ENCODE measurements at regions not wholly inside any gene's neighbourhood (a gene's known extent, or its start where the extent isn't known, plus 50 kb on each side); places are given as distances from the start of the nearest gene placed in this dataset.
"Not testable (repeated sequence)": the region's sequence is repeated elsewhere in the genome, so short reads cannot be mapped to it uniquely, and the experiment has no call there.

DNA sequence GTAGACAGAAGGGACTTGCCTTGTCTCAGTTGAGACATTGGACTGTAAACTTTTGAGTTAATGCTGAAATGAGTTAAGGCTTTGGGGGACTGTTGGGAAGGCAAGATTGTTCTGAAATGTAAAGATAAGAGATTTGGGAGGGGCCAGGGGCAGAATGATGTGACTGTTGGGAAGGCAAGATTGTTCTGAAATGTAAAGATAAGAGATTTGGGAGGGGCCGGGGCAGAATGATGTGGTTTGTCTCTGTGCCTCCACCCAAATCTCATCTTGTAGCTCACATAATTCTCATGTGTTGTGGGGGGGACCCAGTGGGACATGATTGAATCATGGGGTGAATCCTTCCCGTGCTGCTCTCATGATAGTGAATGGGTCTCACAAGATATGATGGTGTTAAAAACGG lies 1217.1 kb downstream of the GALC start:
- DNase-seq: not testable (repeated sequence)

DNA sequence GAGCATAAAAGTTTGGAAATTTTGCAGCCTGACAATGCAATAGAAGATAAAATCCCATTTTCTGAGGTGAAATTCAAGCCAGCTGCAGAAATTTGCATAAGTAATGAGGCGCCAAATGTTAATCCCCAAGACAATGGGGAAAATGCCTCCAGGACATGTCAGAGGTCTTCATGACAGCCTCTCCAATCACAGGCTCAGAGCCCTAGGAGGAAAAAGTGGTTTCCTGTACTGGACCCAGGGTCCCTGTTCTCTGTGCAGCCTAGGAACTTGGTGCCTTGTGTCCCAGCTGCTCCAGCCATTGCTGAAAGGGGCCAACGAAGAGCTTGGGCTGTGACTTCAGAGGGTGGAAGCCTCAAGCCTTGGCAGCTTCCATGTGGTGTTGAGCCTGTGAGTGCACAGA lies 1218.1 kb downstream of the GALC start:
- no peak for DNase-seq

DNA sequence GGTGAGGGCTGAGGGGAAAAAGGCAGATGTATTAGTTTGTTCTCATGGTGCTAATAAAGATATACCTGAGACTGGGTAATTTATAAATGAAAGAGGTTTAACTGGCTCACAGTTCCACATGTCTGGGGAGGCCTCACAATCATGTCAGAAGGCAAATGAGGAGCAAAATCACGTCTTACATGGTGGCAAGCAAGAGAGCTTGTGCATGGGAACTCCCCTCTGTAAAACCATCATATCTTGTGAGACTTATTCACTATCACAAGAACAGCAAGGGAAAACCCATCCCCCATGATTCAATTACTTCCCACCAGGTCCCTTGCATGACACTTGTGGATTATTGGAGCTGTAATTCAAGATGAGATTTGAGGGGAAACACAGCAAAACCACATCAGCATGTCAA lies 1220.9 kb downstream of the GALC start:
- DNase-seq: no peak

DNA sequence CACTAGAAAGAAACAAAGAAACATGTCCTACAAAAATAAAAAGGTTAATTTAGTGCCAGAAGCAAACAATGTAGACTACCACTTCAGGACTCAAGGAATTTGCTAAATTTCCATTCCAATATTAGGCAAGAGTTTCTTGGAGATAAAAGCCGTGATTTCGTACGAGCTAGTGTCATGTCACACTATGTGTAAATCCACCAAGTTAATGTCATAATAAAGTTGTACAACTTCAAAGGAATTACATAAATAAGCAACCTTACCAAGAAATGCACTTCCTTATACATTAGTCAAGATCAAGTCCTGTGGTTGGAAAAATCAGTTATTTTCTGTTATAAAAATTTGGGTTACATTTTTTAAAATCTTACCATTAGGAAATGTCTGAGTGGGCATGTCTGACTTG lies 1222.8 kb downstream of the GALC start:
- no peak for DNase-seq

DNA sequence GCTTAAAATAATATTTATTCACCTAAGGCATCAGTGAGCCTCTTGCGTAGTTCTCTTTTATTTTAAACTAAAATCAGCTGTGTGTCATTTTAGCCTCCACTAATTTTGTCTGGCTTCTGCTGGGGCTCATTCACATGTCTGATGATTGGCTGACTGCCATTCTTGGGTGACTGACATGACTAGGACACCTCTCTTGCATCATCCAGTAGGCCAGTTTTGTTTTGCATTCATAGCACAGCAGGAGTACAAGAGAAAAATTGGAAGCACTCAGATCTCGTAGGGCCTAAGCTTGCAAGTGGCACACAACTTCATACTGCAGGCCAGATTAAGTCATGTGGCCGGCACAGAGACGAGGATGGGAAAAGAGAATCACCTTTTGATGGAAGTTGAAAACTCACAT lies 1226.5 kb downstream of the GALC start:
- DNase-seq: peak; percentile 48

DNA sequence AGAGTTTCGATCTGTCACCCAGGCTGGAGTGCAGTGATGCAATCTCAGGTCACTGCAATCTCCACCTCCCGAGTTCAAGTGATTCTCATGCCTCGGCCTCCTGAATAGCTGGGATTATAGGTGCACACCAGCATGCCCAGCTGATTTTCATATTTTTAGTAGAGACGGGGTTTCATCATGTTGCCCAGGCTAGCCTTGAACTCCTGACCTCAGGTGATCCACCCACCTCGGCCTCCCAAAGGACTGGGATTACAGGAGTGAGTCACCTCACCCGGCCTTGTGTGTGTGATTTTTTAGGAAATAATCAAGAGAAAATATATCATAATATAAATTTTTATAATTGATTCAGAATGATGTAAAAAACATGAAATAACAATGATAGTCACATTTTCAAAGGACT lies 1231.4 kb downstream of the GALC start:
- DNase-seq: no peak

DNA sequence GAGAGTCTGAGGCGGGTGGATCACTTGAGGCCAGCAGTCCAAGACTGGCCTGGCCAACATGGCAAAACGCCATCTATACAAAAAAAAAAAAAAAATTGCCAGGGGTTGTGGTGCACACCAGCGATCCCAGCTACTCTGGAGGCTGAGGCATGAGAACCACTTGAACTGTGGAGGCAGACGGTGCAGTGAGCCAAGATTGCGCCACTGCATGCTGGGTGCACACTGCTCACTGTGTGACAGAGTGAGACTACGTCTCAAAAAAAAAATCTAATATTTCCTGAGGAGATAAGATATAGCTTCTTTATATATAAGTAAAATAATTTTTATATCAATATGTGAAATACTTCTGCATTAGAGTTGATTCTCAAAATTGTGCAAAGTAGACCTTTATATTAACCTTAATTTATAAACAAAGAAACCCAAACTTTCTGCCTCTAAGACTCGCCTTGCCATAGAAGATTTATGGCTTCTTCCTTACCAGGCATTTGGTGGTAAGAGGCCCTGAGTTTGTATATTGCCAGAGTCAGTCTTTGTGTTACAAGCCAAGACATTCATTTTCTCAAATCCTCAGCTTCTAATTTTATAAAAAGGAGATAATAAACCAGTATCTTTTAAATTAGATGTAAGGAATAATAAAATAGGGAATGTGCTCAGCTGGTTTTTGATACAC lies 1226.7 kb downstream of the FLRT2 start:
- DNase-seq: no peak

DNA sequence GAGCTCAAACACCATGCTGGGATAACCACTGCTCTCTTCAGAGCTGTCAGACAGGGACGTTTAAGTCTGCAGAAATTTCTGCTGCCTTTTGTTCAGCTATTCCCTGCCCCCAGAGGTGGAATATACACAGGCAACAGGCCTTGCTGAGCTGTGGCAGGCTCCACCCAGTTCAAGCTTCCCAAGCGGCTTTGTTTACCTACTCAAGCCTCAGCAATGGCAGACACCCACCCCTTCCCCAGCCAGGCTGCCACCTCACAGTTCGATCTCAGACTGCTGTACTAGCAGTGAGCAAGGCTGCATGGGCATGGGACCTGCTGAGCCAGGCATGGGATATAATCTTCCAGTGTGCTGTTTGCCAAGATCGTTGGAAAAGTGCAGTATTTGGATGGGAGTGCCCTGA lies 1220.5 kb downstream of the FLRT2 start:
- DNase-seq: not testable (repeated sequence)

DNA sequence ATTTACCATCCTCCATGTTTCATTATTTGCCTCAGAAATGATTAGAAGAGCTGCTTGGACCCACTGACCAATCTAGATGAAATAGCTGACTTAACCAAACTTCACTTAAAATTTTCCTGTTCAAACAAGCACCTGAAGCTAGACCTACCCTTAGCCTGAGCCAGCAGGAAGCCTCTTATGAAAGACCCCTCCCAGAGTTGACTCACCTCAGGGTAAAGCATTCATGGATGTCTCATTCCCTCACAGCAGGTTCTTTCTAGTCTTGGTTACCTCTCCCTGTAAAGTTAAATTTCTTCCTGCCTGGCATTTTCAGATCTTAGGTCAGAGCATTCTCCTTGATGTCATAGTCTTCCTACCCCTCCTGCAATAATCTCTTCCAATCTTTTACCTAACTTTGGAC lies 1209.8 kb downstream of the FLRT2 start:
- no peak for DNase-seq

DNA sequence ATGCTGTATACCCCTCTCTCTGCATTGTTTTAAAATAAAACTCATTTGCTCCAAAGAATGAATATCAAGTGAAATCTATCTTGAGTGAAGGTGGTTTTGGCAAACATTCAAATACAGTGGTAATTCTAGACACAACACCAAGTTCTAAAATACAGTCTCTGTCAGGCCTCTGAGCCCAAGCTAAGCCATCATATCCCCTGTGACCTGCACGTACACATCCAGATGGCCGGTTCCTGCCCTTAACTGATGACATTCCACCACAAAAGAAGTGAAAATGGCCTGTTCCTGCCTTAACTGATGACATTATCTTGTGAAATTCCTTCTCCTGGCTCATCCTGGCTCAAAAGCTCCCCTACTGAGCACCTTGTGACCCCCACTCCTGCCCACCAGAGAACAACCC lies 1201.5 kb downstream of the FLRT2 start:
- DNase-seq: not testable (repeated sequence)

DNA sequence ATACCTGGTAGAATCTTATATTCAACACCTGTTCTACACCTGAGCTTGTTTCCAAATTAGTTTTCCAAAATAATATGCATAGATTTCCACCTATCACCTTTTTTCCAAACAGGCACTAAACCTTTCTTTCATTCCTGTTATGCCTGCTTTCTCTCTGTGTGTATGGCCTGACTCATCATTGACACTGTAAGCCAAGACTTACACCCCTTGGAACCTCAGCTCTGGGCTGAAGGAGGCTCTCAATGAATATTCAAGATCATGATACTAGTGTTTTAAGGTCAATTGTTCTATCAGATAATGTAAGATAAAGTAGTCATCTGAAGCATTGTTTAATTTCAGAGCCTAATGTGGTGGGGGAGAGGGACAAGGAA lies 1193.3 kb downstream of the FLRT2 start:
- no peak for DNase-seq

DNA sequence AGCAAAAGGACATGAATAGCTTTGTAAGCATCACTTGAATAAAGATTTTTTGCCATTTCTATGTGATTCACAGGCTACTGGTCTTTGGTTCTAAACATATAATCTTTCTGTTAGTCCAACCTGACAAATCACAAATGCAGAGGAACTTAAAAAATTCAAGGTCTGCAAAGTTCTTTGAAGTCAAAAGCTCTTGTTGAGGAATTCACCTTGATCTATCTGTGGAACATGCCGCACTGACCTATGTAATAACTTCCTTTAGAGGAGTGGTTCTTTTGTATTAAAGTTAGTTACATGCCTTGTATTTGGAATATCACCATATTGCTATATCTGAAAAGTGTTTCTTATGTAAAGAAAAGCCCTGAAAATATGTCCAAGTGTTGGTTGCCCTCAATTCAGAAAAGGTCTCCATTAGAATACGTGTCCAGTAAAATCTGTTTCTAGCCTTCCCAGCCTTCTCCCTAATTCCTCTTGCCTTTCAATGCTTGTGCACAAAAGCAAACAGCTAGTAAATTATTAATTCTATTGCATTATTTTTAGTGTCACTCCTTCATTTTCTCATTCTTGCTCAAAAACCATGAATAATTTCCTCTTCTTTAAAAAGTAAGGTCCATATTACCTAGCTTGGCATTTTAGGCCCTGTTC lies 1192.8 kb downstream of the FLRT2 start:
- no peak for DNase-seq

DNA sequence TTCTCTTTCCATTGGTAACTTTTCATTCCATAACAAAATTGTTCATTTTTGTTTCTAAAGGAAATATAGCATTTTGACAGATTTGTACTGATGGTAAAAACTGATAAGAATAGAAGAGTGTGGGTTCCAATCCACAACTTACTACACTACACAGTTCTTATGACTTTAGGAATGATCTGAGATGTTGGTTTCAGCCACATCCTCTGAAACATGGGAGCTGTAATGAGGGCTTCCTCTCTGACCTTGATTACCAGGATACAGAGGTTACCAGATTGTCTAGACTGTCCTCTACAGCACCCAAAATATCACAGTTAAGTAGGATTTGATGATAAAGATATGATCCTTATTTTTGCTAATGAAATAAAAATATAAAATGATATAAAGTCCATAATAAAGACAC lies 1184.6 kb downstream of the FLRT2 start:
- DNase-seq: no peak

DNA sequence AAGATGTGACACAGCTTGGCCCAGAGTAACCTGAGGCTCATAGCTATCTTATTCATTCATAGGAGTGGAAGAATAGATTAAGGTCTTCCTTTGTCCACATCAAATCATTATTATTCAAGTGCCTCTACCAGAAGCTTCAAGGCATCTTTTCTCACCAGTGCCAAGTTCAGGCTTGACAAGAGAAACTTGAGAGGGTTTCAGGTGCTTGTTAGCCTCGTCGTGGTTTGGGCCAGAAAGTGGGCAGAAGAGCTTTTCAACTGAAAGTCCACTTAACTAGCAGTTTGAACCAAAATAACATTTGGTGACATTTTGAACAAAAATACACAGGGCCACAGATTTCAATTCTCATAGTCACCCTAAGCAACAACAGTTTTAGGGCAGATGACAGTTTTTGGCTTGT lies 1184.2 kb downstream of the FLRT2 start:
- DNase-seq: no peak

DNA sequence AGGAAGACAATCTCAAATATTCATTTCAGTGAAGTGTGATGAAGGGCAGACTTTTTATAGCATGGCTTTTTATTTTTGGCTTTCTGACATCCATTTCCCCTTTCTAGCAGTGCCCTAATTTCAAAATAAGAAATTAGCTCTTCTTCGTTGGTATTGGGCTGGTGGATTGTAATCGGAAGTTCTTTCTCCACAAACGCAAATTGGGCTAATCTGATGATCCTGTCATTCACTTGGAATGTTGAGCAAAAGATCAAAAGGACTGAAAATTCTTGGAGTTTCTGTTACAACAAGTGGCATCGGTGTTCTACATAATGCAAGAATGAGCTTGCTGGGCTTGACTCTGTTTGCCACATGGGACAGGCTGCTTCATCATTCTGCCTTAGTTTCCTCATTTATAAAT lies 1182.8 kb downstream of the FLRT2 start:
- no peak for DNase-seq

DNA sequence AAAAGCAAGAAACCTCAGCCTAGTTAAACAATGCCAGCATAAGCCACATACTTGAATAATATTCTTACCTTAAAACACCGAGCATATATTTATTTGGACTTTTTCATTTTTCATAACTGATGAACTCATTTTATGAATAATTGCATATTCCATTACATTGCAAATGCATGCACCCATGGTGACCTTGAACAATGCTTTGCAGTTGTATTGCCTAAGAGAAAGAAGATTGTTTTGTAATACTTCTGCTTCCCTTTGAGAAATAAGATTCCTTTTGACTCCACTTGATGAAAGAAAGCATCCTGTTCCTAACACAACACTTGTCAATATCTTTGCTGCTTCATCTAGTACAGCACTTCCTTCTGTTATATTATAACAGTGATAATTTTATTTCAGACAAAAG lies 1182.2 kb downstream of the FLRT2 start:
- DNase-seq: no peak

DNA sequence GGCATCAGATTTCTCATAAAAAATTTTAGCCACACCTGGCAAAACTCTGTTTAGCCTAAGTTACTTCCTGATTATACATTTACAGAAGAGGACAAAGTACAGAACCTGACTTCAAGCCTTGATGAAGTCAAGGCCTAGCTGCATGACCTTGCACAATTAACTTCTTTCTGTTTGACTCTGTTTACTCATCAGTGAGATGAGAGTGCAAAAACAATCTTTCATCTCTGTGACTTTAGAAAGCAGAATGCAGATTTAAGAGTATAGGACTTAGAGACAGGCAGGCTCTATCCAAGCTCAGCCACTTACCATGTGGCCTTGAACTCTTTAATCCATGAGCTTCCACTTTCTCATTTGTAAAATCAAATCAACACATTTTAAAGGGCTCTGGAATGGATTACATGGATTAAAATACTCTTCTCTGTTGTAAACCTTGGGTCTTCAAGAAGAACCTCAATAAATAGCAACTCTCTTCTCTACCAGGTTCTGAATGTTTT lies 1178.9 kb downstream of the FLRT2 start:
- DNase-seq: no peak

DNA sequence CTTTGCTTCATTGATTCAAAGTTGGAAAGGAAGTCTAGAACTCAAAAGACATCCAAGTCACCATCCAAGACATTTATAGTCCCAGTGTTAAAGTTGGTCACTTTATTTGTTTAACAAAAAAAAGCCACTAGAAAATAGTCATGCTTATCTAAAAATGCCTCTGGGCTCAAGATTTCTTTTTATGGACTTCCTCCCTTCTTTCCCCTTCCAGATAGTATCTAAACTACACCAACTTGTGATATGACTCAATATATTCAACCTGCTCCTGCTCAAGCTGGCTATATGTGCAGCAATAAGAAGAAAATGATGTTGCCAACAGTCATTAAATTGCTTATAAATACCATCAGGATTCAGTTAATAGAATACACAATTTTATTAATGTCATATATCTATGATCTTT lies 1177.1 kb downstream of the FLRT2 start:
- DNase-seq: no peak

DNA sequence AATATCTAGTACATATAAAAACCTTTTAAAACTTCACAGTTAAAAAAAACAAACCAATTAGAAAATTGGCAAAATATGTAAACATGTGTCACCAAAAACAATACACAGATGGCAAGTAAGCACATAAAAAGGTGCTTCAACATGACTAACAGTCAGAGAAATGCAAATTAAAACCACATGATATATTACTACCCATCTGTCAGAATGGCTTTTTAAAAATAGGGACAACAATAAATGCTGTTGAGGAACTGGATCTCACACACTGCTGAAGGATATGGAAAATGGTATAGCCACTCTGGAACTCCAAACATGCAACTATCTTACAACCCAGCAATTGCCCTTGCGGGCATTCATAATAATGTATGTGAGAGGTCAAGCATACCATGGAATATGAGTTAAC lies 1153.6 kb downstream of the FLRT2 start:
- DNase-seq: peak; percentile 40

DNA sequence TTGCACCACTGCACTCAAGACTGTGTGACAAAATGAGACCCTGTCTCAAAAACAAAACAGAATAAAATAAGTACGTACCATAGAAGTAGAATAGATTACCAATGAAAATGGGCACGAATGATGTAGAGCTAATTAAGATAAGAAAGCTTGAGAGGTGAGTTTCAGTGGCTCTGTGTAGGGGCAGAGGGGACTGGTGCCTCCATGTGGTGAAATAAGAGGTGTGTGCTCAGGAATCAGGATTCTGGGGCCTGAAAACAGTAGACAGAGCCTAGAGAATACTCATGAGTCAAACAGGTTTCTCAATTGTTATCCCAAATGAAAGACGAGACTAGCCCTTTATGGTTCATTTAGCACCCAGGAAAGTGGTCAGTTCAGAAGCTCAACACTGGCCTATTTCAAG lies 1145.1 kb downstream of the FLRT2 start:
- no peak for DNase-seq

DNA sequence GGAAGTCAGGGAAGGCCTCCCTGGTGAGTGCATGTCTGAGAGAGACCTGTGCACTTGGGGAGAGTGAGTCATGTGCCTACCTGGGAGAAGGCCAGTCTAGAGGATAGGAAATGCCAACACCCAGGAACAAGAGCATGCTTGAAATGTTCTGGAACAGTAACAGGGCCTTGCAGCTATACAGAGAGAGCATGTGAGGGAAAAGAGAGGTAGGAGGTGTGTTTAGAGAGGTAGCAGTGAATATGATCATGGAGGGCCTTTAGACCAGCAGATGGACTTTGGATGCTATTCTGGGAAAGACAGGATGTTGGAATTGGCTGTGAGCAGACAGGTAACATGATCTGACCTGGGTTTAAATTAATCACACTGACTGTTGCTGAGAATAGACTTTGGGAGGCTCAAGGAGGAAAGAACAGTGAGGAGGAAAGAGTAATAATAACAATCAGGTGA lies 1143.6 kb downstream of the FLRT2 start:
- DNase-seq: peak; percentile 34

DNA sequence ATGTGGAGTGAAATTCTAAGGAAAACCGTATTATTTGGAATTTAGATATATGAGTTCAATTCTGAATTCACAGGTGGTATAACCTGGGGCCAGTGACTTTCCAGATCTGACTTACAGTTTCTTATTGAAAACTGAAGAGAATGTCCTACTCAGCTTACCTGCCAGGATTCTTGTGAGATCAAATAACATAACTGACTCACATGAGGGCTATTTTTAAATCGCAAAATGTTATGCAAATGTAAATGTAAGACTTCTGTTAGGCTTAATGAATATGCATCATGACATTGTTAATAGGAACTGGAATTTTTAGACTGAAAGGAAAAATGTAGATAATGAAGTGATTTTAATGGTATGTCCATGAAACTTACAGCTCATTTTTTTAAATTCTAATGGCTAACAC lies 1142.1 kb downstream of the FLRT2 start:
- DNase-seq: no peak

DNA sequence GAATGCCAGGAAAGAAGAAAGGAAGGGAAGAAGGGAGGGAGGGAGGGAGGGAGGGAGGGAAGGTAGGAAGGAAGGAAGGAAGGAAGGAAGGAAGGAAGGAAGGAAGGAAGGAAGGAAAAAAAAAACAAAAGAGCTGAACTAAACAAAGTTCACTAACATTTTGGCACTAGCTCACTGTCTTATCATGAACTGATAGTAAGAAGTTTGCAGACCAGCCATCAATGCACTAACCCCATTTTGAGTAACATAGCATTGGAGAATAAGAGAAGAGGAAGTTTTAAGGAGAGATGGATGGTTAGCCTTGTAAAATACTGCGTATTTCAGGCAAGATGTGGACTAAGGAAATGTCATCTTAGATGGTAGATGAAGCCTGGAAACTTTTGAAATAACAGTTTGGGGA lies 1136.0 kb downstream of the FLRT2 start:
- no peak for DNase-seq

DNA sequence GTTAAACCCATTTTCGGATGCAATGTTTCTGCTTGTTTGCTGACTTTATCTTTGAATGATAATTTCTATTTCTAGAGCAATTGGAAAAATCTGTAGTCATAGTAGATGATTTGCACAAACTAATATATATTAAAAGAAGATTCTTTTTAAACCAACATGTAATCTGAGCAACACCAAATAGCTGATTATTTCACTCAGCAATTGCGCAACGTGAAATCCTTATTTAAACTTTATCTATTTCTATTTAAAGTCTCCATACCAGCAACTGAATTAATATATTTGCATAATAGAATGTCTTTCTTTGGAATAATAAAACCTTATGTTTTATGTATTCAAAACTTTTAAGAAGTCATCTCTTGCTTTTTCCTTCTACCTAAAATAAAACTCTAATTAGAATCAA lies 1132.4 kb downstream of the FLRT2 start:
- no peak for DNase-seq

All from NCI-H2171 (cell line).